ENCODE measurements at regions not wholly inside any gene's neighbourhood (a gene's known extent, or its start where the extent isn't known, plus 50 kb on each side); places are given as distances from the start of the nearest gene placed in this dataset.
"Not testable (repeated sequence)": the region's sequence is repeated elsewhere in the genome, so short reads cannot be mapped to it uniquely, and the experiment has no call there.

DNA sequence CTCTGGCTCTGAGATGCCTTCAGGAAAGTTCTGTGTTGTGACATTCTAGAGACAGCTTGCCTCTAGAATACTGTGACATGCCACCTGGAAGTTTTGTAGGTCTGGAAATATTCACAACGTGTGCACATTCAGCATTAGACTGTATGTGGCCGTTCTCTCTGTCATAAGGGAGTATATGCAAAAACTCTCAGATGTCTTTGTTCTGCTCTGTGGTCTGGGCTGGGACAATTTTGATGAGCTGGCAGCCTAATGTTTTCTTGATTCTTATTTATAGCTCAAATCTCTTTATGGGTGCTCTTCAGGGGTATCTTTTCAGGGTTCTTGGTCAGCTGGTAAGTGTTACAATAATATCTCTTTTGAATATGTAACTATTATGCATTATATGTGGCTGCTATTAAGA is 355.1 kb downstream of the PAX1 start:
- Mint-ChIP-seq H3K4me1 (no peaks in the 10 kb centered on the region), H3K9me3 (peaks cover 40% of the 10 kb centered on the region), H3K4me3 (no peak overlapping the region), H3K27ac (no peak overlapping the region), H3K36me3 (ENCODE audit: low read depth) (no peaks in the 10 kb centered on the region), H3K27me3 (no peaks in the 10 kb centered on the region)
- no peak for ATAC-seq (replicated peaks)

DNA sequence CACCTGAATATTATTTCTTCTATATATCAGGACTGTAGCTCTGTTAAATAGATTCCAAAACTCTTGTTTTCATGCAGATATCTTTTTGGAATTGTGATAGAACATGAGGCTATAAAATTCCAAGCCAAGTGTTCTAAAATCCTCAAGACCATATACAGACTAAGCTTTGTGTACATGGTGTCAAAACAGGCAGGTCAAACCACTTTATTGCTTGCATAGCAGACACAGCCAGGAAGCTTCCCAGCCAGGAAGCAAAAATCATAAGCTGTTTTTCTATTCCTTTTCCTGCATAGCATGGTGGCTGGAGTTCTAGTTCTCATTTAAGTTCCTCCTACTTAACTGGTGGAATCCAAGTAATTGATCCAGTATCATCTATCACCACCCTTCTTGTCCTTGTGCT is 353.3 kb downstream of the PAX1 start:
- Mint-ChIP-seq H3K4me1 (no peaks in the 10 kb centered on the region), H3K27ac (no peak overlapping the region), H3K27me3 (no peaks in the 10 kb centered on the region), H3K9me3 (peaks cover 30% of the 10 kb centered on the region), H3K36me3 (ENCODE audit: low read depth) (no peaks in the 10 kb centered on the region), H3K4me3 (no peak overlapping the region)
- ATAC-seq (replicated peaks), result no peak

DNA sequence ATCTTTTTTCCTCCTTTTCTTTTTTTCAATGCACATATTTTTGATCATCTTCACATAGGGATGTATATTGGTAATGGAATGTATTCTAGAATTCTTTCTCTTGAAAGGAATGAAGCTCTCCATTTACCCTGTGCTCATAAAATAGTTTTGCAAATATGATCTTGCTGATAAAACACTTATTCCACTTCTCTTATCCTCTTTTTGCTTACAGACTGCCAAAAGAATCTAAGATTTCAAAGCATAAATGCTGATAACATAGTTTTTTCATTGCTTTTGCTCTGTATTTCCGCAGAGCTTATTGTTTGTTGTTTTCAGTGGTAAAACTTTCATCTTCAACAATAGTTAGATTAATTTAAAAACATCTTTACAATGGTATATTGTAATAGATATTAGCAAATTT is 350.5 kb downstream of the PAX1 start:
- Mint-ChIP-seq H3K27ac (no peak overlapping the region), H3K27me3 (no peaks in the 10 kb centered on the region), H3K4me3 (no peak overlapping the region), H3K9me3 (peaks cover 22% of the 10 kb centered on the region), H3K36me3 (ENCODE audit: low read depth) (no peaks in the 10 kb centered on the region), H3K4me1 (no peaks in the 10 kb centered on the region)
- no peak for ATAC-seq (replicated peaks)

DNA sequence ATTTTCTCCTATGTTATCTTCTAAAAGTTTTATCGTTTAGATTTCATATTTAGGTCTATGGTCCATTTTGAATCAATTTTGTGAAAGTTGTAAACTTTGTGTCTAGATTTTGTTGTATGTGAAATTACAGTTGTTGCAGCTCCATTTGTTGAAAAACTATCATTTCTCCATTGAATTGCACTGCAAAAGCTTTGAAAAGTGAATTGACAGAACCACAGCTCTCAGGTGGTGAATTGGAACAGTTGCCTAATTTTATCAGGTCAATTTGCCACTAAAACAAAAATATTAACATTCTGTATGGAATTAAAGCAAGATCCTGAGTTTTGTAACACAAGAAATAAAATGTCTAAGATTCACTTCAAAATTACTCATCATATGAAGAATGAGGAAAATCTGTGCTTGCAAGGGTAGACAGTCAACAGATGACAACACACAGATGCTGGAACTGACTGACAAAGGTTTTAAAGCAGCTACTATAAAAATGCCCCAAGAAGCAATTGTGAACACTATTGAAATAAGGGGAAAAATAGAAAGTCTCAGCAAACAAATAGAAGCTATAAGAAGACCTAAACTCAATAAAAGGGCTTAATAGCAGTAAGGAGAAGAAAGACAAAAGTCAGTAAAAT is 346.7 kb downstream of the PAX1 start:
- no peak overlapping the region for H3K27ac Mint-ChIP-seq
- no peaks in the 10 kb centered on the region for H3K36me3 Mint-ChIP-seq (ENCODE audit: low read depth)
- no peak for ATAC-seq (replicated peaks)
- H3K9me3 Mint-ChIP-seq, result peaks cover 12% of the 10 kb centered on the region
- H3K27me3 Mint-ChIP-seq, result no peaks in the 10 kb centered on the region
- H3K4me1 Mint-ChIP-seq, result no peaks in the 10 kb centered on the region
- H3K4me3 Mint-ChIP-seq, result no peak overlapping the region

DNA sequence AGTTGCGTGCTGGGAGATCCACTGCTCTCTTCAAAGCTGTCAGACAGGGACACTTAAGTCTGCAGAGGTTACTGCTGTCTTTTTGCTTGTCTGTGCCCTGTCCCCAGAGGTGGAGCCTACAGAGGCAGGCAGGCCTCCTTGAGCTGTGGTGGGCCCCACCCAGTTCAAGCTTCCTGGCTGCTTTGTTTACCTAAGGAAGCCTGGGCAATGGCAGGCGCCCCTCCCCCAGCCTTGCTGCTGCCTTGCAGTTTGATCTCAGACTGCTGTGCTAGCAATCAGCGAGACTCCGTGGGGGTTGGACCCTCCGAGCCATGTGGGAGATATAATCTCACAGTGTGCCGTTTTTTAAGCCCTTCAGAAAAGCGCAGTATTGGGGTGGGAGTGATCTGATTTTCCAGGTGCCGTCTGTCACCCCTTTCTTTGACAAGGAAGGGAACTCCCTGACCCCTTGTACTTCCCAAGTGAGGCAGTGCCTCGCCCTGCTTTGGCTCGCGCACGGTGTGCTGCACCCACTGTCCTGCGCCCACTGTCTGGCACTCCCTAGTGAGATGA is 340.6 kb downstream of the PAX1 start:
- not testable (repeated sequence) for H3K9me3 Mint-ChIP-seq; H3K4me1 Mint-ChIP-seq; H3K4me3 Mint-ChIP-seq; H3K36me3 Mint-ChIP-seq (ENCODE audit: low read depth); H3K27me3 Mint-ChIP-seq; H3K27ac Mint-ChIP-seq; ATAC-seq (replicated peaks)

DNA sequence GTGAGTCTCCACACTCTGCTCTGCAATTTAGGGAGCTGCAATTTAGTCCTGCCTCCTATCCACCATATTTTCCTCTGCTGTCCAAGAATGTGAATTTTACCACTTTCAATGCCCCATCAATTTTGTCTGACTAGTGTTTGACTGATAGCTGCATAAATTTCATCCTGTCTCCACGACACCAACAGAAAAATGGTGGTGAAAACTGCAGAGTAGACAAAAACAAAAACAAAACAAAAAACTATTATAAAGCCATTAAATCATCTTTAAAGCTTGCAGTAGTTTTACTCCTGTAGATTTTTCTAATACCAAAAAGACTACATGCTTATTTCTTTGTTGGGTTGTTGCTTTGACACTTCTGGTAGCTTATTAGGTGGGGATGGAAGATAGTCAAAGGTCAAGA is 322.0 kb downstream of the PAX1 start:
- Mint-ChIP-seq H3K27ac (no peak overlapping the region), H3K27me3 (no peaks in the 10 kb centered on the region)

DNA sequence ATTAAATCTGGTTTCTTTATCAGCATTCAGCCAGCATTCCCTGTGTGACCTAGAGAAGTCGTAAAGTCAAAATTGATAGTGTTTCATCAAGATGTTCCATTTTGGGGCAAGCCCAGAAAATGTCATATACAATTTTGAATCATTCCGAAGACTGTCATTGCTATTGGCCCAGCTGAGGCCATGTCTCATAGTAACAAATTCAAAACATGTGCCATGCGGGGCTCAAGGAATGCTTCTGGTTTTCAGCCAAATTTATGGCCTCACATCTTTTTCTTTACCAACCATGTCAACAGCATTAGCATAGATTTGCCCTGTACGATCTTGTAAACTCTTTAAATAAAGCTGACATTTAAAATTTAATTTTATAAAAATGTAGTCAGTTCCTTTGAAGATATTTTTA is 314.7 kb downstream of the PAX1 start:
- no peak overlapping the region for H3K27ac Mint-ChIP-seq
- no peaks in the 10 kb centered on the region for H3K36me3 Mint-ChIP-seq (ENCODE audit: low read depth)
- H3K9me3 Mint-ChIP-seq, result peaks cover 21% of the 10 kb centered on the region
- H3K4me3 Mint-ChIP-seq, result no peak overlapping the region
- ATAC-seq (replicated peaks), result no peak
- no peaks in the 10 kb centered on the region for H3K27me3 Mint-ChIP-seq
- H3K4me1 Mint-ChIP-seq, result no peaks in the 10 kb centered on the region

More for the DNA sequence above, 322.0 kb downstream of the PAX1 start:
- no peak for ATAC-seq (replicated peaks)
- Mint-ChIP-seq H3K9me3 (peaks cover 24% of the 10 kb centered on the region), H3K36me3 (ENCODE audit: low read depth) (no peaks in the 10 kb centered on the region), H3K4me3 (no peak overlapping the region), H3K4me1 (no peaks in the 10 kb centered on the region)

DNA sequence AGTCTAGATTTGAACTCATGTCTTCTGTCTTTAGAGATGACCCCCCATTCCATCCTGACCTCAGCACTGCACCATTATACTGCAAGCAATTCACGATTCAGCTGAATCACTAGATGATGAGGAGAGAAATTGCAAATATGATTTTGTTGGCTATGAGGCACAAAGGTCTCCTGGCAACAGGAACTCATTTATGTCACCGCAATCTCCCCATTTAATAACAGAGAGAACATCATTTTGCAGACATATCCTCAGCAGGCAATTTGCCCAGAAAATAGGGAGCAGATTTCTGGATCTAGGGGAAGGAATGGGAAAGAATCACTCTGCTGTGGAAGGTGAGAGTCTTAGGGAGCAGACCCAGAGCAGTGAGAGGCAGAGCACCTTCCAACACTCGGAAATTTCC is 303.0 kb downstream of the PAX1 start:
- Mint-ChIP-seq H3K27me3 (no peaks in the 10 kb centered on the region), H3K9me3 (peaks cover 7% of the 10 kb centered on the region), H3K36me3 (ENCODE audit: low read depth) (no peaks in the 10 kb centered on the region), H3K4me1 (no peaks in the 10 kb centered on the region), H3K27ac (no peak overlapping the region), H3K4me3 (no peak overlapping the region)
- no peak for ATAC-seq (replicated peaks)

DNA sequence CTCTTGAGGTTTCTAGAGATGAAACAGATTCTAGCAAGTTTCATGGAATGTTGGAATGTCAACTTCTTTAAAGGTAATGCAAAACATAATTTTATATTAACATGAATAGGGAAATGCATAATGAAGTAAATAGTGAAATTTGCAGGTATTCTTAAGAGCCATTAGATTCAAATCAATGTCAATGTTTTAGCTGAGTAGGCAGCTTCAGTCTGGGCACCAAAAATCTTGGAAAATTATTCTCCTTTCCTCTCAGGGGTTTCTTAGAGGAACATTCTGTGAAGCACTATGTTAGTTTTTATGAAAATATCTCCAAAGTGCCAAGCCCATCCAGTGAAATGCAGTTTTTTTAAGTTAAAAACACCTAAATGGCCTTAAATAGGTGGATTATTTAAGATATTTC is 300.8 kb downstream of the PAX1 start:
- Mint-ChIP-seq H3K4me3 (no peak overlapping the region), H3K4me1 (no peaks in the 10 kb centered on the region), H3K9me3 (peaks cover 7% of the 10 kb centered on the region), H3K27me3 (no peaks in the 10 kb centered on the region), H3K36me3 (ENCODE audit: low read depth) (no peaks in the 10 kb centered on the region), H3K27ac (no peak overlapping the region)
- no peak for ATAC-seq (replicated peaks)

DNA sequence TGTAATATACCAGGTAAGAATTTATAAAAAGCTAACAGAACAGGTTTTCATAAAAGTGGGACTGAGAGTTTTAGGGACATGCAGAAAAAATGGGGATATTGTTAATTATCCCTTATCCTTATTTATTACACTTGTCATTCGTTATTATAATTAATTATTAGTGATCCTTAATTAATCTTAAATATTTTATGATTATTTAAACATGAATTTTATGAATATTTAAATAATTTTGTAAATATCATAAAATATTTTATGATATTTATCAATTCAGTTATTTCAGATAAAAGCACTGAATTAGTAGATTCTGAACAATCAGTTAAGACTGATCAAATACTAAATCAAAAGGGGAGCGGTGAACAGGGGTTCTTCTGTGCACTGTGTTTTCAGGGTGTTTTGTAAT is 300.1 kb downstream of the PAX1 start:
- H3K36me3 Mint-ChIP-seq (ENCODE audit: low read depth), result no peaks in the 10 kb centered on the region
- no peaks in the 10 kb centered on the region for H3K27me3 Mint-ChIP-seq
- no peak for ATAC-seq (replicated peaks)
- no peaks in the 10 kb centered on the region for H3K4me1 Mint-ChIP-seq
- peaks cover 7% of the 10 kb centered on the region for H3K9me3 Mint-ChIP-seq
- no peak overlapping the region for H3K4me3 Mint-ChIP-seq
- H3K27ac Mint-ChIP-seq, result no peak overlapping the region

DNA sequence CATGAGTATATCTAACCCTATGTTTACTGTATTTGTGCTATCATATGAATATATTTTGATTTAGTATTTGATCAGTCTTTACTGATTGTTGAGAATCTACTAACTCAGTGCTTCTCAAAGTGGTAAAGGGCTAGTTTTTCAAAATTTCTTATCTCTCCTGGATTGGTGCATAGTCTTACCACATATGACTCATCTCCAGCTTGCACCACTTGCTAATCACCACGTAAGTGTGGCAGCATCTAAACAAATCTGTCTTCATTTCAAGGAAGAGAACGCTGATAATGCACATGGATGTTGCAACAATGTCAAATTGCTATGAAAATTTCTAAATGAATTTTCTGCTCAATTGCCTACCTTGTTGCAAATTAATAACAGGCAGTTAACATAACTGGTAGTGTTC is 299.5 kb downstream of the PAX1 start:
- Mint-ChIP-seq H3K36me3 (ENCODE audit: low read depth) (no peaks in the 10 kb centered on the region), H3K27me3 (no peaks in the 10 kb centered on the region), H3K9me3 (peaks cover 7% of the 10 kb centered on the region), H3K4me1 (no peaks in the 10 kb centered on the region), H3K4me3 (no peak overlapping the region), H3K27ac (no peak overlapping the region)
- ATAC-seq (replicated peaks), result no peak

DNA sequence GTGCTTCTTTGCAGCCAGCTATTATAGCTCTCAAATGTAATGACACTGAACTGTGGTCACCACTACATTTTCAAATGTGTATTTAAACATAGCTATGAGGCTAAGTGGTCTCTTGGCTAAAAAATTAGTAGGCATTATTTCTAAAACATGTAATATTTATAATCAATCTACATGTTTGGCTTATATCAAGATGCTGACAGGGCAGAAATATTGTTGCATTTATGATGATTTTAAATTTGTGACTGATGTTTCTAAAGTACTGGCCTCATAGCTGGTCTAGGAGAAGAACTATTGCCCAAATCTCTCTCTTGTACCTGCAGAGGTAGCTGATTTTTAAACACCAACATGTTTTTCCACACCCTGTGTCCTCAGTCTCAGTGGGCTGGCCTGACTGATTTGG is 298.2 kb downstream of the PAX1 start:
- Mint-ChIP-seq H3K9me3 (peaks cover 7% of the 10 kb centered on the region), H3K36me3 (ENCODE audit: low read depth) (no peaks in the 10 kb centered on the region), H3K4me1 (no peaks in the 10 kb centered on the region), H3K27ac (no peak overlapping the region), H3K4me3 (no peak overlapping the region), H3K27me3 (no peaks in the 10 kb centered on the region)
- ATAC-seq (replicated peaks), result no peak

DNA sequence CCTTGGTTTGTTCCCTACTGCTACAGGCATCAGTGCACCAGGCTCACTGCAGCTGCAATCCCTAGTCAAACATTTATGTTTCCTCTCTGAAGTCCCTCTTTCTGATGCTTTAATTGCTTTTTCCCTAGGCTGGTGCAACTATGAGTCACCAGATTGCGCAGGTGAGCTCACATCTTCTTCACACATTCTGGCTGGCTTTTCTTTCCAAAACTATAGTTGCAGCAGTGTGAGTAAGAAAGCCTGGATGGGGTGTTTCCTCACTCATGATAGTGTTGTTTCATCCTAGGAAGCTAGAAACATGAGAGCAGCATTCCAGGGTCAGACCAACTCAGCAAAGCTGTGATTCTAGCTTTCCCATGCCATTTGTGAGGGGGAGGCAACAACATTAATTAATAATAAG is 296.4 kb downstream of the PAX1 start:
- no peak for ATAC-seq (replicated peaks)

DNA sequence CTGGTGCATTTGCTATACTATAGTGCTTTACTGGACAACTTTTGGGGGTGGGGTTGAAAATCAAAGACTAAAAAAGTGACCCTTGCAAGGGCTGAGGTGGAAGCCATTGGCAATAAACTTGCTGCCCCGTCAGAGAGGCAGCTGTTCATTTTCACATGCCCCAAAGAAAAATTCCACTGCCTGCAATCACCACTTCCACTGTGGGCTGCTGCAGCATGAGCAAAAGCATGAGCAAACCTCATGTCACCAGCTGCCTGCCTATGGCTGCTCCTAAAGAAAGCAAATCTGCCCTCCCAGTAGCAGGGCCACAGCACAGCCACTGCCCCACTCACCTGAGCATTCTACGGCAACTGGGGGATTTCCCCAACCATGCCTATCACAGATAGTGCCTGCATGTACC is 290.0 kb downstream of the PAX1 start:
- H3K27me3 Mint-ChIP-seq, result no peaks in the 10 kb centered on the region
- no peak overlapping the region for H3K27ac Mint-ChIP-seq
- no peaks in the 10 kb centered on the region for H3K4me1 Mint-ChIP-seq
- no peaks in the 10 kb centered on the region for H3K36me3 Mint-ChIP-seq (ENCODE audit: low read depth)
- no peak for ATAC-seq (replicated peaks)
- H3K9me3 Mint-ChIP-seq, result peaks cover 17% of the 10 kb centered on the region
- no peak overlapping the region for H3K4me3 Mint-ChIP-seq

More for the DNA sequence above, 296.4 kb downstream of the PAX1 start:
- Mint-ChIP-seq H3K9me3 (peaks cover 9% of the 10 kb centered on the region), H3K36me3 (ENCODE audit: low read depth) (no peaks in the 10 kb centered on the region), H3K4me3 (no peak overlapping the region), H3K27me3 (no peaks in the 10 kb centered on the region), H3K4me1 (no peaks in the 10 kb centered on the region), H3K27ac (no peak overlapping the region)

DNA sequence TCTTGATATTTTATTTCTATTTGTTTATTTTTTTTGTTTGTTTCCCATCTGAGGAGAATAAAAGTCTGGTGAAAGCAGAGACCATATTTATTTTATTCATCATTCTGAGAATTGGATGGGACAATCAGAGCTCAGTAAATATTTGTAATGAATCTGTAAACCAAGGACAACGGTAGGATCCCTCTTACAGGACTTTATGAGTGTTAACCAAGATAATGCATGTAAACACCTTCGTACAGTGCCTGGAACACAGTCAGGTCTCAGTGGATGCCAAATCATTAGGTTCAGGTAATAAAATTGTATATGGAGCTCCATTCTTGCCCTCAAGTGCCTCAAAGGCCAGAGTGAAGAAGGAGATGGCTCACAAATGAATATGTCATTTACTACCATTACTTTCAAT is 288.7 kb downstream of the PAX1 start:
- no peak for ATAC-seq (replicated peaks)
- H3K4me1 Mint-ChIP-seq, result no peaks in the 10 kb centered on the region
- no peak overlapping the region for H3K4me3 Mint-ChIP-seq
- H3K27me3 Mint-ChIP-seq, result no peaks in the 10 kb centered on the region
- peaks cover 17% of the 10 kb centered on the region for H3K9me3 Mint-ChIP-seq
- H3K27ac Mint-ChIP-seq, result no peak overlapping the region
- H3K36me3 Mint-ChIP-seq (ENCODE audit: low read depth), result no peaks in the 10 kb centered on the region

DNA sequence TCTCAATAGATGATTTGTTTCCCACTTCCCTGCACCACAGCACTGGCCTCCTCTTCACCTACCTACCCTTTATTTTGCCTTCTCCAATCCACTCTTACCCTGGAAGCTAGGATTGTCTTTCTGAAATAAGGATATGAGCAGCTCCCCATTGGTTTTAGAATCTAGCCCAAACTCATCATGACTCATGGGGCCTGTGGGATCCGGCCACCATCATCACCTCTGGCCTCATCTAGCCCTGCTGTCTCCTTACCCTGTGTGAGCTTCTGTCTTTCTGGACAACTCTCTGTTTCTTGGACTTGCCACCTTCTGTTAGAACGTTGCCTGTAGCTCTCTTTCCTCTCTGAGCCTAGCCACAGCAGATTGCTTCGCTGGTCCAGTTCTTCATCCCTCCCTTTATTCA is 277.1 kb downstream of the PAX1 start:
- Mint-ChIP-seq H3K27ac (no peak overlapping the region), H3K27me3 (no peaks in the 10 kb centered on the region), H3K4me1 (no peaks in the 10 kb centered on the region), H3K9me3 (peaks cover 12% of the 10 kb centered on the region), H3K4me3 (no peak overlapping the region), H3K36me3 (ENCODE audit: low read depth) (no peaks in the 10 kb centered on the region)
- ATAC-seq (replicated peaks), result no peak
